ENCODE measurements at regions not wholly inside any gene's neighbourhood (a gene's known extent, or its start where the extent isn't known, plus 50 kb on each side); places are given as distances from the start of the nearest gene placed in this dataset.

DNA sequence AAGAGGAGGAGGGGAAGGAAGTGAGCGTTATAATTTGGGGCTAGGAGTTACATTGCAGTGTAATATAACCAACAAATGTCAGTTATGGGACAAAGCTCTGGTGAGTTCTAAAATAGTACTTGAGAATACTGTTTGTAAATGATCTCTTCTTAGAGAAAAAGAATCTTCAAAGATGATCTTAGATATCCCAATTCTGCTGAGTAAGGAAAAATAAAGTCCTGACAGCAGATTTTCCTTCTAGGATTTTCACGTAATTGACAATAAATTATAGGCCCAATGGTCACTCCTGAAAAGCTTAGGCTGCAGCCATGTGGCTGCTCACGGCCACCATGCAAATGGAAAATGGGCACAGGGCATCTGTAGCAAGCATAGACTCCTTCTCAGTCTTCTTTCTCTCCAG lies 241.6 kb downstream of the SIPA1L2 start:
- TF ChIP-seq, protein P1, sequence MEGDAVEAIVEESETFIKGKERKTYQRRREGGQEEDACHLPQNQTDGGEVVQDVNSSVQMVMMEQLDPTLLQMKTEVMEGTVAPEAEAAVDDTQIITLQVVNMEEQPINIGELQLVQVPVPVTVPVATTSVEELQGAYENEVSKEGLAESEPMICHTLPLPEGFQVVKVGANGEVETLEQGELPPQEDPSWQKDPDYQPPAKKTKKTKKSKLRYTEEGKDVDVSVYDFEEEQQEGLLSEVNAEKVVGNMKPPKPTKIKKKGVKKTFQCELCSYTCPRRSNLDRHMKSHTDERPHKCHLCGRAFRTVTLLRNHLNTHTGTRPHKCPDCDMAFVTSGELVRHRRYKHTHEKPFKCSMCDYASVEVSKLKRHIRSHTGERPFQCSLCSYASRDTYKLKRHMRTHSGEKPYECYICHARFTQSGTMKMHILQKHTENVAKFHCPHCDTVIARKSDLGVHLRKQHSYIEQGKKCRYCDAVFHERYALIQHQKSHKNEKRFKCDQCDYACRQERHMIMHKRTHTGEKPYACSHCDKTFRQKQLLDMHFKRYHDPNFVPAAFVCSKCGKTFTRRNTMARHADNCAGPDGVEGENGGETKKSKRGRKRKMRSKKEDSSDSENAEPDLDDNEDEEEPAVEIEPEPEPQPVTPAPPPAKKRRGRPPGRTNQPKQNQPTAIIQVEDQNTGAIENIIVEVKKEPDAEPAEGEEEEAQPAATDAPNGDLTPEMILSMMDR (conservative IDR thresholded peaks at IDR 0.05; ENCODE audit: low read depth, low read length) = no peak
- no peak for TF ChIP-seq EZH2 (IDR thresholded peaks at IDR 0.05; ENCODE audit: borderline replicate concordance, low read depth, low read length, poor library complexity, severe bottlenecking)
